ENCODE measurements at regions not wholly inside any gene's neighbourhood (a gene's known extent, or its start where the extent isn't known, plus 50 kb on each side); places are given as distances from the start of the nearest gene placed in this dataset.

- no peak overlapping the region for H3K4me2 ChIP-seq (ENCODE audit: control insufficient read depth, extremely low read depth, insufficient read depth, low read depth, low read length)
- no peak for FAIRE-seq
Measured at GRCh38 chr9:107632216-107632615, 142.6 kb upstream of the KLF4 start.

GRCh38 chr9:107631788-107632187, 142.2 kb upstream of the KLF4 start:
- no peak overlapping the region for H3K9ac ChIP-seq (ENCODE audit: control insufficient read depth, extremely low read depth, insufficient read depth, low read length)
- no peaks in the 10 kb centered on the region for H3K79me2 ChIP-seq (ENCODE audit: control insufficient read depth, insufficient read depth, low read length)
- H3K4me2 ChIP-seq (ENCODE audit: control insufficient read depth, extremely low read depth, insufficient read depth, low read depth, low read length): no peak overlapping the region
- no peaks in the 10 kb centered on the region for H3K9me1 ChIP-seq (ENCODE audit: control insufficient read depth, extremely low read depth, insufficient read depth, low read length)
- TF ChIP-seq CTCF (optimal IDR thresholded peaks at IDR 0.05 in 1 of 3, IDR thresholded peaks at IDR 0.05 in 1 of 3, conservative IDR thresholded peaks at IDR 0.05 in 1 of 3; ENCODE audit: extremely low read depth in 1 of 3, insufficient read depth in 2 of 3, low read length in 3 of 3) (no peak), EZH2 (IDR thresholded peaks at IDR 0.05; ENCODE audit: low read length) (no peak)
- DNase-seq (ENCODE audit: low read depth, low spot score) (no peak), FAIRE-seq (no peak)
- no peak overlapping the region for H3K4me3 ChIP-seq (ENCODE audit: control insufficient read depth in 2 of 3, extremely low read depth in 1 of 3, insufficient read depth in 2 of 3, low read depth in 1 of 3, low read length in 3 of 3)
- H3K27me3 ChIP-seq (ENCODE audit: control insufficient read depth, extremely low read depth, insufficient read depth, low read length): no peaks in the 10 kb centered on the region
- H3K27ac ChIP-seq (ENCODE audit: control insufficient read depth, insufficient read depth, low read length): no peak overlapping the region
- H3K9me3 ChIP-seq (ENCODE audit: control insufficient read depth, low read depth, low read length): no peaks in the 10 kb centered on the region
- dilution Hi-C loops (cut with MboI; ENCODE audit: extremely low pct_ligation_motif_present, low sequenced_read_pairs): no loop called here
- no peaks in the 10 kb centered on the region for H3K36me3 ChIP-seq (ENCODE audit: control insufficient read depth in 2 of 2, extremely low read depth in 1 of 2, insufficient read depth in 2 of 2, low read length in 2 of 2)
- H4K20me1 ChIP-seq (ENCODE audit: control insufficient read depth, extremely low read depth, insufficient read depth, low read length): no peaks in the 10 kb centered on the region
- no peaks in the 10 kb centered on the region for H3K4me1 ChIP-seq (ENCODE audit: control insufficient read depth, extremely low read depth, insufficient read depth, low read length)
- H2AFZ ChIP-seq (ENCODE audit: control insufficient read depth, low read length): no peak overlapping the region

More at GRCh38 chr9:107632216-107632615, 142.6 kb upstream of the KLF4 start:
- Histone ChIP-seq H3K4me1 (ENCODE audit: control insufficient read depth, extremely low read depth, insufficient read depth, low read length) (no peaks in the 10 kb centered on the region), H3K4me3 (ENCODE audit: control insufficient read depth in 2 of 3, extremely low read depth in 1 of 3, insufficient read depth in 2 of 3, low read depth in 1 of 3, low read length in 3 of 3) (no peak overlapping the region), H3K27ac (ENCODE audit: control insufficient read depth, insufficient read depth, low read length) (no peak overlapping the region), H3K79me2 (ENCODE audit: control insufficient read depth, insufficient read depth, low read length) (no peaks in the 10 kb centered on the region), H2AFZ (ENCODE audit: control insufficient read depth, low read length) (no peak overlapping the region), H4K20me1 (ENCODE audit: control insufficient read depth, extremely low read depth, insufficient read depth, low read length) (no peaks in the 10 kb centered on the region), H3K9me1 (ENCODE audit: control insufficient read depth, extremely low read depth, insufficient read depth, low read length) (no peaks in the 10 kb centered on the region), H3K9me3 (ENCODE audit: control insufficient read depth, low read depth, low read length) (no peaks in the 10 kb centered on the region), H3K36me3 (ENCODE audit: control insufficient read depth in 2 of 2, extremely low read depth in 1 of 2, insufficient read depth in 2 of 2, low read length in 2 of 2) (no peaks in the 10 kb centered on the region), H3K27me3 (ENCODE audit: control insufficient read depth, extremely low read depth, insufficient read depth, low read length) (no peaks in the 10 kb centered on the region), H3K9ac (ENCODE audit: control insufficient read depth, extremely low read depth, insufficient read depth, low read length) (no peak overlapping the region)
- dilution Hi-C loops (cut with MboI; ENCODE audit: extremely low pct_ligation_motif_present, low sequenced_read_pairs): no loop called here
- no peak for DNase-seq (ENCODE audit: low read depth, low spot score)
- TF ChIP-seq CTCF (optimal IDR thresholded peaks at IDR 0.05 in 1 of 3, IDR thresholded peaks at IDR 0.05 in 1 of 3, conservative IDR thresholded peaks at IDR 0.05 in 1 of 3; ENCODE audit: extremely low read depth in 1 of 3, insufficient read depth in 2 of 3, low read length in 3 of 3): no peak
- TF ChIP-seq EZH2 (IDR thresholded peaks at IDR 0.05; ENCODE audit: low read length): no peak

Measured in keratinocyte (primary cell).